SK-N-MC (cell line): ENCODE measurements at regions not wholly inside any gene's neighbourhood (a gene's known extent, or its start where the extent isn't known, plus 50 kb on each side); places are given as distances from the start of the nearest gene placed in this dataset.

Experiments
- DNase-seq: peaks from one replicate; pipeline ENCODE4 v3.0.0-alpha.2; 2011; ENCODE audit warnings: low read depth, low spot score
- H3K27ac ChIP-seq: fragments of 200-600 bp; sonication (generic); 2 replicates; pipeline ENCODE4 v1.5.1; 2016; ENCODE audit warnings: mixed run types
- H3K36me3 ChIP-seq: fragments of 200-600 bp; sonication (generic); 2 replicates; pipeline ENCODE4 v1.6.1; 2017; ENCODE audit warnings: antibody characterized with exemption, low read length, mixed read lengths; ENCODE audit not compliant: insufficient read depth
- H3K4me3 ChIP-seq: fragments of 200-600 bp; sonication (generic); 2 replicates; pipeline ENCODE4 v1.5.1; 2016
- H3K9ac ChIP-seq: fragments of 200-600 bp; sonication (generic); 2 replicates; pipeline ENCODE4 v1.8.0; 2017; ENCODE audit warnings: mixed run types, mixed read lengths; ENCODE audit not compliant: insufficient read length
- H3K9me3 ChIP-seq: fragments of 200-600 bp; sonication (generic); 2 replicates; pipeline ENCODE4 v1.6.1; 2017; ENCODE audit warnings: low read depth, mild to moderate bottlenecking, antibody characterized with exemption, low read length, moderate library complexity, mixed read lengths
- EZH2 ChIP-seq: fragments of 200-600 bp; sonication (generic); IDR thresholded peaks from one replicate; pipeline ENCODE4 v1.6.1; 2017; ENCODE audit warnings: antibody characterized with exemption
- FOXP2 ChIP-seq: optimal IDR thresholded peaks from 2 replicates; pipeline ENCODE3; 2011; ENCODE audit warnings: mild to moderate bottlenecking, moderate library complexity; ENCODE audit not compliant: insufficient read depth; ENCODE audit errors: extremely low read length, control extremely low read depth
- POLR2AphosphoS5 ChIP-seq: IDR thresholded peaks from 2 replicates; pipeline ENCODE4 v1.6.1; 2012; ENCODE audit warnings: mild to moderate bottlenecking, low read depth, low read length, borderline replicate concordance

GRCh38 chr1:30316056-30316455 is 407.3 kb downstream of the MATN1 start:
- Histone ChIP-seq H3K9ac (no peak overlapping the region), H3K4me3 (no peak overlapping the region), H3K36me3 (no peaks in the 10 kb centered on the region), H3K9me3 (no peaks in the 10 kb centered on the region), H3K27ac (no peak overlapping the region)
- DNase-seq = no peak
- TF ChIP-seq FOXP2 (no peak), EZH2 (no peak), POLR2AphosphoS5 (no peak)

- DNase-seq = no peak
- Histone ChIP-seq H3K36me3 (no peaks in the 10 kb centered on the region), H3K27ac (no peak overlapping the region), H3K9ac (no peak overlapping the region), H3K4me3 (no peak overlapping the region), H3K9me3 (no peaks in the 10 kb centered on the region)
- no peak for TF ChIP-seq POLR2AphosphoS5
- no peak for TF ChIP-seq FOXP2
- no peak for TF ChIP-seq EZH2
These were observed 408.0 kb downstream of the MATN1 start for GRCh38 chr1:30315185-30315960.

GRCh38 chr1:30314591-30314990 is 408.8 kb downstream of the MATN1 start:
- Histone ChIP-seq H3K9ac (no peak overlapping the region), H3K36me3 (no peaks in the 10 kb centered on the region), H3K4me3 (no peak overlapping the region), H3K27ac (no peak overlapping the region), H3K9me3 (no peaks in the 10 kb centered on the region)
- TF ChIP-seq FOXP2 = no peak
- TF ChIP-seq EZH2 = no peak
- TF ChIP-seq POLR2AphosphoS5 = no peak
- no peak for DNase-seq

GRCh38 chr1:30313584-30313983 is 409.8 kb downstream of the MATN1 start:
- Histone ChIP-seq H3K36me3 (no peaks in the 10 kb centered on the region), H3K9me3 (no peaks in the 10 kb centered on the region), H3K27ac (no peak overlapping the region), H3K4me3 (no peak overlapping the region), H3K9ac (no peak overlapping the region)
- no peak for DNase-seq
- TF ChIP-seq FOXP2 (no peak), POLR2AphosphoS5 (no peak), EZH2 (no peak)

GRCh38 chr1:30313176-30313575 is 410.2 kb downstream of the MATN1 start:
- Histone ChIP-seq H3K9ac (no peak overlapping the region), H3K36me3 (no peaks in the 10 kb centered on the region), H3K27ac (no peak overlapping the region), H3K9me3 (no peaks in the 10 kb centered on the region), H3K4me3 (no peak overlapping the region)
- TF ChIP-seq EZH2 (no peak), POLR2AphosphoS5 (no peak), FOXP2 (no peak)
- DNase-seq = no peak

GRCh38 chr1:30312226-30312625 is 411.2 kb downstream of the MATN1 start:
- no peak for TF ChIP-seq FOXP2
- no peak for TF ChIP-seq EZH2
- no peak for TF ChIP-seq POLR2AphosphoS5
- Histone ChIP-seq H3K36me3 (no peaks in the 10 kb centered on the region), H3K9ac (no peak overlapping the region), H3K27ac (no peak overlapping the region), H3K4me3 (no peak overlapping the region), H3K9me3 (no peaks in the 10 kb centered on the region)
- no peak for DNase-seq

GRCh38 chr1:30311749-30312148 is 411.6 kb downstream of the MATN1 start:
- no peak for DNase-seq
- no peak overlapping the region for H3K4me3 ChIP-seq
- H3K27ac ChIP-seq = no peak overlapping the region
- no peaks in the 10 kb centered on the region for H3K9me3 ChIP-seq
- no peaks in the 10 kb centered on the region for H3K36me3 ChIP-seq
- TF ChIP-seq FOXP2 (no peak), EZH2 (no peak), POLR2AphosphoS5 (no peak)
- no peak overlapping the region for H3K9ac ChIP-seq

- no peak overlapping the region for H3K27ac ChIP-seq
- no peak overlapping the region for H3K9ac ChIP-seq
- no peaks in the 10 kb centered on the region for H3K36me3 ChIP-seq
- no peaks in the 10 kb centered on the region for H3K9me3 ChIP-seq
- TF ChIP-seq POLR2AphosphoS5 (no peak), EZH2 (no peak), FOXP2 (no peak)
- DNase-seq = no peak
- no peak overlapping the region for H3K4me3 ChIP-seq
These were observed 412.2 kb downstream of the MATN1 start for GRCh38 chr1:30310966-30311742.

- H3K36me3 ChIP-seq = no peaks in the 10 kb centered on the region
- no peak for TF ChIP-seq POLR2AphosphoS5
- no peak for TF ChIP-seq EZH2
- no peak for TF ChIP-seq FOXP2
- DNase-seq = no peak
- no peak overlapping the region for H3K9ac ChIP-seq
- no peak overlapping the region for H3K4me3 ChIP-seq
- no peaks in the 10 kb centered on the region for H3K9me3 ChIP-seq
- no peak overlapping the region for H3K27ac ChIP-seq
These were observed 416.2 kb downstream of the MATN1 start for GRCh38 chr1:30307182-30307581.
